H1 (cell line): ENCODE measurements at regions not wholly inside any gene's neighbourhood (a gene's known extent, or its start where the extent isn't known, plus 50 kb on each side); places are given as distances from the start of the nearest gene placed in this dataset.
A peak's percentile ranks its signal among the peaks of the same experiment; 100 is the strongest.

Experiments used
- CTCF ChIA-PET: fragments of 300-600 bp; sonication (Branson Sonifier 250); formaldehyde crosslinking; loops from one replicate; lab custom pipeline; 2021; ENCODE audit not compliant: partially characterized antibody; lab: Charles Lee
- POLR2A ChIA-PET: fragments of 300-600 bp; sonication (Branson Sonifier 250); formaldehyde crosslinking; loops from one replicate; lab custom pipeline; 2021; ENCODE audit warnings: inconsistent platforms; ENCODE audit not compliant: partially characterized antibody; lab: Charles Lee
- DNase-seq, 2 experiments: peaks; one replicate each; pipeline versions ENCODE4 v3.0.0 to v3.0.0-alpha.2; 2010 to 2022; ENCODE audit warnings: low spot score in 2 of 2, low read depth in 1 of 2, mixed read lengths in 1 of 2
- FAIRE-seq: peaks from 2 replicates; lab custom pipeline; 2011; peaks lifted over from hg19 to GRCh38; lab: Jason Lieb, UNC
- H2AFZ ChIP-seq: 2 replicates; pipeline ENCODE4 v1.8.1; 2012; ENCODE audit warnings: low read length, inconsistent platforms
- H2AK5ac ChIP-seq: 2 replicates; pipeline ENCODE4 v1.6.1; 2013; ENCODE audit warnings: low read depth, low read length
- H2BK120ac ChIP-seq: replicated peaks from 2 replicates; pipeline ENCODE3; 2013; ENCODE audit warnings: low read depth, low read length, inconsistent platforms
- H2BK12ac ChIP-seq: 2 replicates; pipeline ENCODE4 v1.6.1; 2013; ENCODE audit warnings: low read depth, low read length
- H2BK15ac ChIP-seq: 2 replicates; pipeline ENCODE4 v1.6.1; 2013; ENCODE audit warnings: low read length
- H2BK20ac ChIP-seq: 2 replicates; pipeline ENCODE4 v1.6.1; 2013; ENCODE audit warnings: low read length
- H2BK5ac ChIP-seq: 2 replicates; pipeline ENCODE4 v1.6.1; 2013; ENCODE audit warnings: low read depth, low read length
- H3K14ac ChIP-seq: 2 replicates; pipeline ENCODE4 v1.6.1; 2013; ENCODE audit warnings: inconsistent platforms; ENCODE audit not compliant: insufficient read length
- H3K18ac ChIP-seq: 2 replicates; pipeline ENCODE4 v1.6.1; 2013; ENCODE audit warnings: low read length; ENCODE audit errors: extremely low read depth
- H3K23ac ChIP-seq: 2 replicates; pipeline ENCODE4 v1.6.1; 2013; ENCODE audit warnings: inconsistent platforms; ENCODE audit not compliant: insufficient read length
- H3K23me2 ChIP-seq: 2 replicates; pipeline ENCODE4 v1.6.1; 2013; ENCODE audit warnings: low read depth, low read length
- H3K27ac ChIP-seq: 2 replicates; pipeline ENCODE4 v1.6.1; 2011; ENCODE audit warnings: low read depth, low read length, inconsistent platforms
- H3K27me3 ChIP-seq, 4 experiments: replicated peaks in 1 of 4; 1 replicate in 1 of 4; 2 replicates in 3 of 4; pipeline versions ENCODE4 v1.6.1 to v1.8.1; 2011 to 2013; ENCODE audit warnings: low read length in 3 of 4, mild to moderate bottlenecking in 3 of 4, inconsistent platforms in 2 of 4, mixed read lengths in 2 of 4, moderate library complexity in 1 of 4; ENCODE audit not compliant: control insufficient read depth in 3 of 4, insufficient read depth in 3 of 4; ENCODE audit errors: extremely low read depth in 1 of 4
- H3K36me3 ChIP-seq, 4 experiments: 2 replicates each; pipeline versions ENCODE4 v1.6.1 to v1.8.1; 2011 to 2013; ENCODE audit warnings: mild to moderate bottlenecking in 4 of 4, low read length in 3 of 4, moderate library complexity in 2 of 4, control low read depth in 1 of 4, inconsistent platforms in 1 of 4; ENCODE audit not compliant: insufficient read depth in 4 of 4, control insufficient read depth in 2 of 4
- H3K4ac ChIP-seq: replicated peaks from 2 replicates; pipeline ENCODE3; 2013; ENCODE audit warnings: low read length, low read depth, mixed read lengths, inconsistent platforms; ENCODE audit not compliant: insufficient read length
- H3K4me1 ChIP-seq, 4 experiments: replicated peaks in 1 of 4; 1 replicate in 1 of 4; 2 replicates in 3 of 4; pipeline versions ENCODE4 v1.6.1 to v1.8.1; 2011 to 2013; ENCODE audit warnings: low read length in 3 of 4, inconsistent platforms in 2 of 4, mixed read lengths in 1 of 4; ENCODE audit not compliant: insufficient read depth in 4 of 4, control insufficient read depth in 3 of 4
- H3K4me2 ChIP-seq, 2 experiments: 2 replicates each; pipeline versions ENCODE4 v1.6.1 to v1.8.1; 2011 to 2013; ENCODE audit warnings: low read depth in 2 of 2, low read length in 2 of 2, control low read depth in 1 of 2, inconsistent platforms in 1 of 2, mild to moderate bottlenecking in 1 of 2; ENCODE audit not compliant: insufficient read depth in 1 of 2
- H3K4me3 ChIP-seq, 4 experiments: fragments of 200-600, 300-600 bp in 1 of 4; sonication (generic), shearing (Covaris generic), sonication (Bioruptor Twin) in 1 of 4; 2 replicates each; pipeline versions ENCODE4 v1.5.1 to v1.8.1; 2011 to 2016; ENCODE audit warnings: low read length in 4 of 4, low read depth in 3 of 4, control low read depth in 2 of 4, inconsistent platforms in 2 of 4, mild to moderate bottlenecking in 2 of 4, mixed read lengths in 1 of 4, moderate library complexity in 1 of 4; ENCODE audit not compliant: insufficient read depth in 2 of 4; ENCODE audit errors: extremely low read depth in 1 of 4
- H3K56ac ChIP-seq: replicated peaks from 2 replicates; pipeline ENCODE3; 2013; ENCODE audit warnings: low read depth, mild to moderate bottlenecking, mixed read lengths, low read length, inconsistent platforms; ENCODE audit not compliant: insufficient read length
- H3K79me1 ChIP-seq: 2 replicates; pipeline ENCODE4 v1.6.1; 2013; ENCODE audit warnings: low read depth, low read length, control low read depth
- H3K79me2 ChIP-seq, 2 experiments: 2 replicates each; pipeline versions ENCODE4 v1.6.1 to v1.8.1; 2012 to 2013; ENCODE audit warnings: low read length in 2 of 2, mild to moderate bottlenecking in 2 of 2, inconsistent platforms in 1 of 2; ENCODE audit not compliant: insufficient read depth in 2 of 2, control insufficient read depth in 1 of 2
- H3K9ac ChIP-seq, 4 experiments: replicated peaks in 1 of 4; 1 replicate in 1 of 4; 2 replicates in 3 of 4; pipeline versions ENCODE4 v1.6.1 to v1.8.1; 2011 to 2013; ENCODE audit warnings: low read depth in 3 of 4, low read length in 3 of 4, control low read depth in 2 of 4, mild to moderate bottlenecking in 2 of 4, moderate library complexity in 2 of 4, inconsistent platforms in 1 of 4; ENCODE audit errors: extremely low read depth in 1 of 4
- H3K9me3 ChIP-seq, 2 experiments: 2 replicates each; pipeline versions ENCODE4 v1.6.1 to v1.8.1; 2012 to 2013; ENCODE audit warnings: mild to moderate bottlenecking in 2 of 2, moderate library complexity in 2 of 2, control low read depth in 1 of 2, inconsistent platforms in 1 of 2, low read depth in 1 of 2, low read length in 1 of 2, mixed read lengths in 1 of 2; ENCODE audit not compliant: insufficient read depth in 2 of 2
- H4K20me1 ChIP-seq, 2 experiments: replicated peaks in 1 of 2; 2 replicates each; pipeline versions ENCODE3 to v1.8.1; 2011 to 2013; ENCODE audit warnings: inconsistent platforms in 2 of 2, low read length in 2 of 2, mild to moderate bottlenecking in 1 of 2; ENCODE audit not compliant: insufficient read depth in 2 of 2, control insufficient read depth in 1 of 2
- H4K5ac ChIP-seq: 2 replicates; pipeline ENCODE4 v1.6.1; 2013; ENCODE audit warnings: low read length, low read depth, mixed read lengths, inconsistent platforms; ENCODE audit not compliant: insufficient read length
- H4K8ac ChIP-seq: 2 replicates; pipeline ENCODE4 v1.8.0; 2013; ENCODE audit warnings: mild to moderate bottlenecking, moderate library complexity, low read length, inconsistent platforms; ENCODE audit not compliant: insufficient read depth; ENCODE audit errors: extremely low read depth
- H4K91ac ChIP-seq: replicated peaks from 2 replicates; pipeline ENCODE3; 2013; ENCODE audit warnings: low read length, mixed read lengths, inconsistent platforms; ENCODE audit not compliant: insufficient read length
- ATF3 ChIP-seq: IDR thresholded peaks from 2 replicates; pipeline ENCODE4 v1.6.1; 2011; ENCODE audit warnings: low read depth, mild to moderate bottlenecking, low read length; ENCODE audit not compliant: insufficient read depth
- CBX8 ChIP-seq: fragments of 300-800, 300-1000 bp; sonication (generic); IDR thresholded peaks from 2 replicates; pipeline ENCODE4 v1.7.1; 2016; ENCODE audit warnings: low read depth, low read length, borderline replicate concordance
- CREB1 ChIP-seq: IDR thresholded peaks from 2 replicates; pipeline ENCODE4 v1.6.1; 2012; ENCODE audit warnings: inconsistent platforms
- E2F6 ChIP-seq: IDR thresholded peaks from 2 replicates; pipeline ENCODE4 v1.6.1; 2012; ENCODE audit warnings: inconsistent platforms
- JUN ChIP-seq: IDR thresholded peaks from 2 replicates; pipeline ENCODE4 v1.6.1; 2011; ENCODE audit warnings: low read depth, mild to moderate bottlenecking, improper control_type of control experiment, low read length
- KDM1A ChIP-seq: fragments of 200-600, 300-600 bp; sonication (generic); IDR thresholded peaks from 2 replicates; pipeline ENCODE4 v1.7.1; 2016; ENCODE audit warnings: mild to moderate bottlenecking, low read length, borderline replicate concordance
- KDM4A ChIP-seq: IDR thresholded peaks from one replicate; pipeline ENCODE4 v1.7.1; 2012; ENCODE audit warnings: low read depth, mild to moderate bottlenecking, moderate library complexity, low read length, inconsistent platforms; ENCODE audit not compliant: severe bottlenecking
- POLR2A ChIP-seq, 2 experiments: IDR thresholded peaks; 1 replicate in 1 of 2; 2 replicates in 1 of 2; pipeline ENCODE4 v1.6.1; 2011; ENCODE audit warnings: low read depth in 2 of 2, low read length in 2 of 2, mild to moderate bottlenecking in 2 of 2; ENCODE audit errors: control extremely low read depth in 1 of 2
- SIN3A ChIP-seq, 2 experiments: IDR thresholded peaks in 1 of 2; conservative IDR thresholded peaks in 1 of 2; 2 replicates each; pipeline ENCODE4 v1.6.1; 2011 to 2012; ENCODE audit warnings: low read length in 2 of 2, improper control_type of control experiment in 1 of 2, low read depth in 1 of 2, mild to moderate bottlenecking in 1 of 2
- SUZ12 ChIP-seq: fragments of 200-600 bp; sonication (generic); IDR thresholded peaks from 2 replicates; pipeline ENCODE4 v1.6.1; 2012; ENCODE audit warnings: mild to moderate bottlenecking, inconsistent platforms, low read length, moderate library complexity, mixed read lengths
- TAF7 ChIP-seq: optimal IDR thresholded peaks from 2 replicates; pipeline ENCODE3; 2011; ENCODE audit warnings: low read depth, mild to moderate bottlenecking, inconsistent platforms, low read length, moderate library complexity, borderline replicate concordance
- TBP ChIP-seq: IDR thresholded peaks from 2 replicates; pipeline ENCODE4 v1.6.1; 2011; ENCODE audit warnings: low read depth, low read length, improper control_type of control experiment
- WGBS, 2 experiments: shearing (Covaris generic) in 1 of 2; methylation state at CpG; one replicate each; pipeline versions ENCODE4 v1.1.6 to v1.1.7; 2013 to 2015; ENCODE audit warnings: low lambda C conversion rate in 2 of 2, mixed read lengths in 2 of 2, inconsistent platforms in 1 of 2, low coverage in 1 of 2, missing lambda C conversion rate in 1 of 2; ENCODE audit not compliant: insufficient replicate concordance in 2 of 2, insufficient coverage in 1 of 2, insufficient read length in 1 of 2; ENCODE audit errors: extremely low coverage in 1 of 2, missing lambda C conversion rate in 1 of 2; 5-methylcytosine and 5-hydroxymethylcytosine counted together

GRCh38 chr4:41881981-41882624, 53.1 kb upstream of the TMEM33 start:
- DNase-seq = peak in 1 of 2 experiments; percentile 71
- Histone ChIP-seq H4K20me1 (peaks cover 15 to 23% of the 10 kb centered on the region in 2 experiments), H3K27me3 (peaks cover 57 to 75% (median 75%) of the 10 kb centered on the region in 4 experiments), H3K23me2 (peaks cover 5% of the 10 kb centered on the region; the same call in 1 of the 2 replicates), H3K9ac (no peak overlapping the region), H2AFZ (no peak overlapping the region), H3K27ac (no peak overlapping the region), H2BK20ac (no peak overlapping the region), H2AK5ac (no peak overlapping the region), H3K4me1 (peaks cover 0 to 24% (median 17%) of the 10 kb centered on the region in 4 experiments; a peak in 6 of 7 replicates), H4K5ac (no peak overlapping the region), H3K79me1 (no peaks in the 10 kb centered on the region), H3K23ac (no peak overlapping the region), H3K18ac (no peak overlapping the region), H4K91ac (no peak overlapping the region), H3K79me2 (no peaks in the 10 kb centered on the region), H3K36me3 (no peaks in the 10 kb centered on the region; a peak in 1 of 8 replicates), H4K8ac (0 out of 2 replicates have a peak overlapping the region, but pooled peaks have one; percentile 21), H2BK5ac (no peak overlapping the region), H2BK120ac (no peak overlapping the region), H2BK12ac (no peak overlapping the region), H3K9me3 (no peaks in the 10 kb centered on the region), H3K4ac (no peak overlapping the region), H2BK15ac (no peak overlapping the region), H3K14ac (no peak overlapping the region), H3K4me2 (peak overlapping the region; percentile 75 to 85), H3K56ac (peak overlapping the region; percentile 13), H3K4me3 (peak overlapping the region; percentile 17 to 63 (median 31); a peak in 7 of 8 replicates)
- no peak for FAIRE-seq
- WGBS, 2 experiments = 2% methylated on average over 36 of the region's 53 CpGs; no CpG with 5 or more reads in 1 of the 2 experiments
- ChIA-PET CTCF (interaction anchor here (1.0 to 4.4 kb wide), 2 partner anchors 15 to 125 kb away, joined by 5 to 11 read pairs; no protein-coding TSS in a partner anchor), POLR2A (no interaction called here)
- TF ChIP-seq JUN (no peak), CREB1 (0 out of 2 replicates have a peak, but pooled peaks have one; percentile 14), POLR2A (IDR thresholded peaks at IDR 0.05; ENCODE audit: control extremely low read depth in 1 of 2, low read depth in 2 of 2, low read length in 2 of 2) (no peak), KDM4A (no peak), TAF7 (no peak), ATF3 (no peak), KDM1A (no peak), TBP (no peak), E2F6 (no peak), CBX8 (0 out of 2 replicates have a peak, but pooled peaks have one; percentile 73), SIN3A (conservative IDR thresholded peaks at IDR 0.05 in 1 of 2, IDR thresholded peaks at IDR 0.05 in 1 of 2; ENCODE audit: low read depth in 1 of 2, low read length in 2 of 2) (no peak), SUZ12 (peak; percentile 87)
